HG03460 (cell line): ENCODE measurements at regions not wholly inside any gene's neighbourhood (a gene's known extent, or its start where the extent isn't known, plus 50 kb on each side); places are given as distances from the start of the nearest gene placed in this dataset.

Experiments used
- ATAC-seq: cut with Tn5 transposase; IDR thresholded peaks from one replicate; pipeline ENCODE4 v1.9.1; 2021; ENCODE audit not compliant: unreplicated experiment

GRCh38 chr1:221184131-221184794 is 305.0 kb downstream of the HLX start:
- no peak for ATAC-seq

DNA sequence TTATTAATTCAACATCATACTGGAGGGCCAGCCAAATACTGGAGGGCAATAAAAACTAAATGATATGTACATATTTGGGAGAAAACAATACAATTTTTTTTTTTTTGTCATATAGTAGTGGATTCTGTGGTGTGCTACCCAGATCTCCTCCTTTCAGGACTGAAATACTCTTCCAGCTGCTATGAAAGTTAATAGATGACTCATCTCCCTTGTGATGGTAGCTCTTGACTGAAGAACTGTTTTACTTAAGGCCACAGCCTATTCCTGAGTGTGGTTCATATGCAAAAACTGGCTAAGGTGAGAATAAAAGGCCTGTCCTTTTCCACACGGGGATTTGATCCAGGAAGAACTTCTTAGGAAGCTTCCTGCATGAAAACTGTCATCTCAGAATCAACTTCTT is 307.9 kb downstream of the HLX start:
- no peak for ATAC-seq

DNA sequence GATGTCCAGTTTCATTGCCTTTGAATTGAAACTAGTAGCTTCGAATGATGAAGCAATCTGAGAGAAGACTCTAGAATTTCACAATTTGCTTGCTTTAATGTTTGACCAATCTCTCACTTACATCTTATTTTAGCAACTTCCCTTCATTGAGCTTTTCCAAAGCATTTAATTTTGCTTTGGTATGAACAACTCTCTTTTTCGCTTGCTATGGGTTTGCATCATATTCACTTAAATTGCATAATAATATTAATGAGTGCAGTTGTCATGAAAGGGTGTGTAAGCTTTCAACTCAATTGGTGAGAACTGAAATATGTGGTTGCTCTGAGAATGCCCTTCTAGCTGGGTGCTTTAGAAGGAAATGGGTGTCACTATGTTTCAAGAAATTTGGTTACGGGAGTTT is 309.2 kb downstream of the HLX start:
- ATAC-seq = no peak

DNA sequence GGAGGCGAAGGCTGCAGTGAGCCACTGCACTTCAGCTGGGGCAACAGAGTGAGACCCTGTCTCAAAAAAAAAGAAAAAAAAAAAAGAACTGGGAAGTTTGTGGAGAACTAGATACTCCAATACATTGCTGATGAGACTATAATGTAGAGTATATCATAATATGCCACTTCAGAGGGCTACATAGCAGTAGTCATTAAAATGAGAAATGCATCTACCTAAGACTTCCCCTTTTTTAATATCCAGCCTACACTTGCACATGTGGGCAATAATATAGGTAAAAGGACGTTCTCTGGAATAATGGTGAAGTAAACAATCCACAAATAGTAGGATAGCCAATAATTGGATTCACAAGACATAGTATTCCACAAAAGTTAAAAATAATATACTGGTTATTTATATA is 311.0 kb downstream of the HLX start:
- no peak for ATAC-seq

DNA sequence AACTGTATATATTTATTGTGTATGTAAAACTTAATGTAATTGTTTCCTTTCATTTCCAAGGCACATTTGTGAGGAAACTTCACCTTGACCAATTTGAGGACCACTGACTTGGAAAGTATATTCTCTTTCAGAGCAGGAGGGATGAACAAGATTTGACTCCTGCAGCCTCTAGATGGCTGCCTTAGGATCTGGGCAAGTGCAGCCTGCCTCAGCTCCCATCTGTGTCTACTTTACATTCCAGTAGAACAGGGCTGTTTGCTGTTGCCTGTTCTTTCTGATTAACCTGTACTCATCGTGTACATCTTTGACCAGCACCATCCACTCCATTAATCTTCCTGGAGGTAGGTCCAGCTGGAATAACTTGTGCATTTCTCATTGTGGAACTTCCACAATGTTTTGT is 312.8 kb downstream of the HLX start:
- ATAC-seq = no peak

GRCh38 chr1:221200464-221200863 is 321.2 kb downstream of the HLX start:
- ATAC-seq = peak; percentile 57

DNA sequence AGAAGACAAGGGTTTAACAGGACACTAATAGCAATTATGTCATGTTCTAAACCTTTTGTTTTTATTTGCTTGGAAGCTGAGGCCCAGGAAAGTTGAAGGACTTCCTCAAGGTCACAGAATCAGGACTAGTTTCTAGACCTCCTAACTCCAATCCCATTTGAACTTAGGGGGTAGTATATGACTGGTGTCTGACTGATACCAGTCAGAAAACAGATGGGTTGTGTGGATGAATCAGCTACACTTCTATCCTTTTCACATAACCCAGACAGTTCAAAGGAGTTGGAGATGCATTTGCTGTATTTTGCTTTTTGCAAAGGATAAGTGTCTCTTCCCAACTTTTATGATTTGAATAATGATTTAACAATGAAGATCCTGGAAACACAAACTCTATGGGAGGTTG is 322.5 kb downstream of the HLX start:
- ATAC-seq = no peak

DNA sequence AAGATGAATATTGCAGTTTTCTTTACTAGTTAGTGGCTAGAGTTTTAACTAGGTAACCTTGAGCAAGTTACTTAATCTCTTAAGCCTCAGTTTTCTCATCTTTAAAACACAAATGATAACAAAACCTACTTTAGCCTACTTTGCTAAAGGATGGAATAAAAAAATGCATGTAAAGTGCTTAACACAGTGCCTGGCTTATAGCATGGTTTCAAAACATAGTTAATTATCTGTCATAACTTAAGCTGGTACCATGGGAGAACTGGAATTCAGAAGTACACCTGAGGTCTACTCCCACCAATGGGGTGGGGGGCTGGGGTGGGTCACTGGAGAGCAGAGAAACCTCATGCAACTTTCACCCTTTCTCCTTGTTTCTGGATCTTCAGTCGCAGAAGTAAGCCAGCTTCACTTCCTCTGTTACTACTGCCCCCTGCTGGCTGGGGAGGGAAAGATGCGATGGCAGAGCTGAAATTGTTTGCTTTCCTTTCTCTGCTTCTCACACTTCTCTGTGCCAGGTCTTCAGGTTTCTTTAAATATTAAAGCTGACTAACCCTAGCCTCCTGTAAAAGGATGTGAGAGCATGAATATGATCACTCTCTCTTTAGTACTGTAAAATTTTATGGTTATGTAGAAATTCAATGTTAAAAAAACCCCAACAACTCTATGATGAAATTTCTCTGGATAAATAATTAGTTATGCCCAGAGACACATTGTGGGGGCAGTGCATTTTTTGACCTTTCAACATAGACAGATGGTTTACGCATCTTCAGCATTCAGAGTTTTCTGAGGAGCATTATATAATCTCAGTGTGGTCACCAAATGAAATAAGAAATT is 324.2 kb downstream of the HLX start:
- ATAC-seq = peak; percentile 80

- ATAC-seq = no peak
Observed at GRCh38 chr1:221204055-221204833, 325.0 kb downstream of the HLX start.

- ATAC-seq = no peak
Observed at GRCh38 chr1:221206076-221206475, 326.8 kb downstream of the HLX start.

- no peak for ATAC-seq
Observed at GRCh38 chr1:221212926-221213325, 333.7 kb downstream of the HLX start.

DNA sequence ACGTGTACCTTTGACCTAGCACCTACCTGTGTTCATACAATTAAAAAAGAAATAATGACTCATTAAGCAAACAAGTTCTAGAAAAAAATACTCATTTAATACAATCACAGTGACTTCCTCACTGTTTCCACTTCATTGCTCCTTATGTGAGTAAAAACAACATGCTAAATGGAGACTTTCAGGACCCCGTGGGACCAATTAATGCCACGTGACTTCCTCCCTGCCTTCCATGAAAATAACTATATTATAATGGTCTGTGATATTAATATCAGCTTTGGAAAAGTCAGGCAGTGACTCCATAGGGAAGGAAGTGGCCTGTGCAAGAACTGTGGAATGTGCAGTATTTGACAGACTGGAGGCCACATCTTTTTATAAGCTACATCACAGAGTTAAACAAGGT is 337.8 kb downstream of the HLX start:
- no peak for ATAC-seq

GRCh38 chr1:221223281-221223680 is 344.0 kb downstream of the HLX start:
- ATAC-seq = no peak

DNA sequence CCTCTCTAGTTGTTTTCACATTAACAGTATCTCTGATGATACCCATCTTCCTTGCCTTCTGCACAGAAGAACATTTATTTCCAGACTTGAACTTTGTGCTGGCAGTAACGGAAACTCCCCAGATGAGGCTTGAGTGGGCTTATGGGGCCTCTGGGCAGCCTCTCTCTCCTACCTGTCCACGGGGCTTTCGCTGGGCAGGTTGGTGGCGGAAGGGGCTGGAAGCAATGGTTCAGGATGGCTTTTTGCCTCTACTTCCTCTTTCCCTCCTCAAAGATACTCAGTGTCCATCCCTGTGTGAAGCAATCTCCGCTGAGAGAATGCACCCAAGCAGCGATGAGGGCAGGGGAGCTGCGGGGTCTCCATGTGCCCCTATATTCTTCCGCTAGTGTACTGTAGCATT is 348.2 kb downstream of the HLX start:
- no peak for ATAC-seq

DNA sequence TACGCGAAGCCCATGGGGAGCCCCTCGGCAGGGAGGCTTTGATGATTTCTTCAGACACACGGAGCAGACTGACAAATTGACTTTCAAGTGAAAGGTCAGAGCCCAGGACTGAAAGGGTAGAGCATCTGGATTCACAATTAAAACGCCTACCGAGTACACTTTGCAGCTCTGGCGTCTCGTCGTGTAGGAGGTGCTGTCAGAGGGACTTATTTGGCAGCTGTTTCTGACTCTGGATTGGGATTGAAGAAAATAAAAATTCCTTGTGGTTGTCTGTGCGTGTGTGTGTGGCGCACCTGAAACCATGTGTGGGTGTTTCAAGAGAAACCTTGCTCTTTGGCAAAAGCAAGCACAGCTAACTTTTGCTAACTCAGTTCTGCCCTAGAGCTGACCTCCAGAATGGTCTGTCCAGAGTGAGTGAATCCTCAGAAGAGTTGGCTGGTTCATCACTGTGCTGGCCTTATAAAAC is 348.7 kb downstream of the HLX start:
- no peak for ATAC-seq

DNA sequence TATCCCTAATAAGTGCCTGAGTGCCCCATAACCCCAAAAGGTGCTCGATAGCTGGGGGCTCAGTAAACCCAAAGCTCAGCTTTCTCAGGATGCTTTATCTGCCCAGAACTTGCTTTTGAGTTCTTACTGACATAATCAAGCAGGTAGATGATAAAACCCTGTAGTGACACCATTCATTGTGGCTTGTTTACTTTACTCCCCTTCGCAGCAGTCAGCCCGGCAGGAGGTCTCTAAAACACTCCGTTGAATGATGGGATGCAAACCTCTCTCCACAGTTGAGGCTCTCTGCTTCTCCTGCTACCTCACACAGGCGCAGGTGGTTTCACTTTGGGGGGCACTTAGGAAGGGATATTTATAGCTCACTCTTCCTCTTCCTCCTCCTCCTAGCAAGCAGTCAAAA is 349.4 kb downstream of the HLX start:
- no peak for ATAC-seq

GRCh38 chr1:221230605-221231004 is 351.4 kb downstream of the HLX start:
- ATAC-seq = no peak

GRCh38 chr1:221234791-221235190 is 355.5 kb downstream of the HLX start:
- no peak for ATAC-seq

DNA sequence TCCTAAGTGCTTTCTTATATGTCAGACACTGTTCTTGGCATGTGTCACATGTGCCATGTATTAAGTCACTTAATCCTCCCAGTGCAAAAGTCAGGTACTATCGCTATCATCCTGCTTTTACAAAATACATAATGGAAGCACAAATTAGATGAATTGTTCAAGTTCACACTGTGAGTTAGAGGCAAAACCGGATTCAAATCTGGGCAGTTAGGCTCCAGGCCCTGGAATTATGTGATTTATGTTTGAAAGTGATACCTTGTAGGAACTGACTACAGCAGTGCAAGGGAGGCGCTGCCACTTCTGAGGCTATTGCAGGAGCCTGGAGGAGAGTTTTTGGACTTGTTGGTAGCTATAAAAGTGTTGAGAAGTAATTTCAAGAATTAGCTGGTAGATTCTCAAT is 358.3 kb downstream of the HLX start:
- no peak for ATAC-seq

GRCh38 chr1:221239181-221239580 is 359.9 kb downstream of the HLX start:
- ATAC-seq = no peak

GRCh38 chr1:221239792-221240191 is 360.5 kb downstream of the HLX start:
- no peak for ATAC-seq

- no peak for ATAC-seq
Observed at GRCh38 chr1:221240690-221241089, 361.4 kb downstream of the HLX start.
